ENCODE measurements at regions not wholly inside any gene's neighbourhood (a gene's known extent, or its start where the extent isn't known, plus 50 kb on each side); places are given as distances from the start of the nearest gene placed in this dataset.
"Not testable (repeated sequence)": the region's sequence is repeated elsewhere in the genome, so short reads cannot be mapped to it uniquely, and the experiment has no call there.

DNA sequence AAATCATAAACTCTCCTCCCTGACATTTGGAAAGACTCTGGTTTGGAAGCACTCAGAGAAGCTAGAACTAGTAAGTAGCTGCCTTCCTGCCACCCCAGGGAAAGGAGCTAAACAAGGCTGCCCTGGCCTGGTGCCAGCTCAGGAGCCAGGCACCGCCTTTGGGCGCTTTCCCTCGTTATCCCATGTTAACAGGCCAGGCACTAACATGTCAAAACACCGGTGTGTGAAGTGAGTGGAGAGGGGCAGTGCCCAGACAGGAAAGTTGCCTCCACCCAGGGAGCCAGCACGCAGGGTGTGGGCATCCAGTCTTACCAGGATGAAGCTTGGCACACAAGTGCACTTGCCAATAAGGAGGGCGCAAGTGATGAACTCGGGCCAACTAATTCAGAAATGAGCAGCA is 346.8 kb downstream of the RRAGC start:
- DNase-seq = no peak

GRCh38 chr1:38512024-38512767 is 347.4 kb downstream of the RRAGC start:
- no peak for DNase-seq

- DNase-seq = no peak
Observed at GRCh38 chr1:38508232-38508631, 351.3 kb downstream of the RRAGC start.

DNA sequence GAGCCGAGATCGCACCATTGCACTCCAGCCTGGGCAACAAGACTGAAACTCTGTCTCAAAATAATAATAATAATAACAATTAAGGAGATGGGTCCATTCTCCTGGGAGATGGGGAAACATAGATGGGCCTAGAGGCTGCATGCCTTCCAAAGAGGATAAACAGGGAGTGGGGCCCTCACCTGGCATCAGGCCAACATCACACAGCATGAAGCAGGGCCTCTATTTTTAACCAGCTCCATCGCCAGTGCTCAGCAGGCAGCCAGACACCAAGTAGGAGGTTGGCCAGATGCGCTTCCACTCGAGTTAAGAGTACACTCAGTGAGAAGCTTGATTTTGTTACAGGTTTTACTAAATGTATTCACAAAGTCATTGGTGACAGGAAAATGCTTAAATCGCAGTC is 352.0 kb downstream of the RRAGC start:
- DNase-seq = peak in 1 of 56 donors; percentile 6

DNA sequence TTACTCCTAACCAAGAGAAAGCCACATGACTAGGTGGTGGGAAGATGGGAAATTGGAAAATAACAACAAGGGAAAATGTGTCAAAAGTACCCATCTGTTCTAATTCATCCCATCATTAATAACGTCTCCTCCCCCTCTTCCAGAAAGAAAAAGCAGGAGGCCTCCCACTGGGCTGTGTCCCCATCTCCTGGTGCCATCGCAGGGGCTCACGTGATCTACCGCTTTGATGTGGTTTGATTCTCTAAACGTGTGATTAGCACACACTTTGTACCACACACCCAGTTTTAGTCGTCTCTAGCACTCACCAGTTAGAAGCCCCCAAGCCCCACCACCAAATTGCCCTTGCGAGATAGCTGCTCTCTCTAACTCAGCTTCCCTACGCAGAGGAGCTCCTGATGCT is 353.6 kb downstream of the RRAGC start:
- no peak for DNase-seq

GRCh38 chr1:38502758-38503157 is 356.8 kb downstream of the RRAGC start:
- no peak for DNase-seq

DNA sequence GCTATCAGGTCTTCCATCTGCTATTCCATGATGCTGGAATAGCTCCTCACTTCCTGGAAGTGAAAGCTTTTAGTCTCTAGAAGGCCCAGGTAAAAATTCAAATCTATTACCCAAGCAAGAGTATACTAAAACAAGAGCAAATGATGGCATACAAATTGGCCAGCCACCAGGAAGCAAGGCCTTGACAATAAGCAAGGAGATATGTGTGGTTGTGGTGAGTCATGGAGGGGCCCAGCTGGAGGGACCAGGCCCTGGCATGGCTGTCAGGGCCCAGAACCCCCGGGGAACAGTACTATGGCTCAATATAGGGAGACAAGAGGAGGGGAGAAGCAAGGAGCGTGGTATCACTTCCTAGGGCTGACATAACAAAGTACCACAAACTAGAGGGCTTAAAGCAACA is 358.7 kb downstream of the RRAGC start:
- DNase-seq = no peak

DNA sequence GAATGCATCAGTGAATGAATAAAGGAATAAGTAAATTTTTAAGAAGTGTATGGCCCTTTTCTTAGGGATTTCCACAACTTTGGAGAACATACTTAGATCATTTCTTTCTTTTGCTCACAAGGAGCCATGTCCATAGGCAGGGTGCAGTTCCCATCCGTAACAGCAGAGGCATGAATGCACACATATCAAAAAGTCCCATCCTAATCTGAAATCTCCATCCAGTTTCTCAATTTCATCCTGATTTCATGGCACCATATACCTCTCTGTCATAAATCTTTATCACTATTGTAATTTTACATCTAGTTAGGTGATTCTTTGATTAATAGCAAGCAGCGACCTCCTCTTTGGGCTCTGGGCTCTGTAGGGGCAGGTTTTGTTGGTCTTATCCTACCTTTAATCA is 359.2 kb downstream of the RRAGC start:
- DNase-seq = no peak

DNA sequence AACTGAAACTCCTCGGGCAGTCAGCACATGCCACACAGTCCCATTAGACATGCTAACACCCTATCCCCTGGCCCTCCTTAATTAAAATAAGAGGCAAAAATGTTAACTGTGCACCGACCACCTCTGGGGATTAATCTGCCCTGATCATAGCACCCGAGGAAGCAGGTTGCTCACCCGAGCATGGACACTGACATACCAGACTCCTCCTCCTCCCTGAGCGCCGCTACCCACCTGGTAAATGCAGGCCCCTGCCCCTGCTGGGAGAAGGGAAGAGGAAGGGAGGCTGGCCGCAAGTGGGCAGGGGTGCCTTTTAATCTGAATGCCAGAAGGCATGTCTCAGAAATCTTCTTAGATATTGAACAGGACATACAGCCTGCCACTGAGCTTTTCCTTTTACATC is 360.9 kb downstream of the RRAGC start:
- no peak for DNase-seq

GRCh38 chr1:38497921-38498656 is 361.5 kb downstream of the RRAGC start:
- no peak for DNase-seq

- not testable (repeated sequence) for DNase-seq
Observed at GRCh38 chr1:38493306-38493705, 366.3 kb downstream of the RRAGC start.

GRCh38 chr1:38489844-38490270 is 369.7 kb downstream of the RRAGC start:
- peak in 18 of 56 donors; percentile 5 to 55 (median 14) for DNase-seq

GRCh38 chr1:38488162-38488898 is 371.2 kb downstream of the RRAGC start:
- no peak for DNase-seq

- no peak for DNase-seq
Observed at GRCh38 chr1:38487396-38487795, 372.2 kb downstream of the RRAGC start.

GRCh38 chr1:38486085-38486484 is 373.5 kb downstream of the RRAGC start:
- DNase-seq = no peak

DNA sequence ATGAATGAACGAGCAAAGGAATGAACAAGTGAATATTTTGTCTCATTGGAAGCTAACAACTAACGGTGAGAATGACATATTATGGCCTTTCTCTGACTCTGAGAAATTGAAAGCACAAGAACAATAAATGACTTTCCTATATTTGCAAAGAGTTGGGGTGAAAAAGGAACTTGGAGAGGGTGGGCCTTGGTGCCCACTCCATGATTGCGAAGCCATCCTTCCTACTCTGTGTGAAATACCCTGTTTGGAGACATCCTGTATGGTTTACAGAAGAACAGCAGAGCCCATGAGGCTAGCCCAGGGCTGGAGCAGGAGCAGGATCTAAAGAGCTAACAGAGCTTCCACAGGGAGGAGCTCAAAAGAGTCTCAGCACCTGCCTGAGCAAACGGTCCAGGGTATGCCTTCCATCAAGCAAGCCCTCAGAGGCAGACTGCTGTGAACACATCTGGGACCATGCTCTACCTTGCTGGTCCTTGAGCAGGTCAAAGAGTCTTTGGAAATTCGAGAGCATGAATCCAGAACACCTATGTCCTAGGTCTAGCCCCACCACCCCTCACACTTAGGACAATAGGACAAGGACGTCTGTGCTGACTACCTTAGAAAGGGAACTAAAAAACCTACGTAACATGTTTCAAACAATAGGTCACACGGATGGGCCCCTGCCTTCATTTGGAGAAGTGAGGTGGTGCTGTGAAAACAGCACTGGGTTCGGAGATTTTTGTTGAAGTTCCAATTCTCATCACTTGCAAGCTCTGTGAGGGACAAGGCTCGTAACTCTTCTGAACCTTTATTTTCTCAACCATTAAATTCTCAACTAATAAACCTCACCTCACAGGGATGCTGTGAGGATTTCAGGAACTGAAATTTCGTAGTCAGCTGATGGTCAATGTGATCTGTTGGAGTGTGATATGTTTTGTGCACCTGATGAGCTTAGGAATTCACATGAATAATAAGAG is 377.4 kb downstream of the RRAGC start:
- DNase-seq = no peak

DNA sequence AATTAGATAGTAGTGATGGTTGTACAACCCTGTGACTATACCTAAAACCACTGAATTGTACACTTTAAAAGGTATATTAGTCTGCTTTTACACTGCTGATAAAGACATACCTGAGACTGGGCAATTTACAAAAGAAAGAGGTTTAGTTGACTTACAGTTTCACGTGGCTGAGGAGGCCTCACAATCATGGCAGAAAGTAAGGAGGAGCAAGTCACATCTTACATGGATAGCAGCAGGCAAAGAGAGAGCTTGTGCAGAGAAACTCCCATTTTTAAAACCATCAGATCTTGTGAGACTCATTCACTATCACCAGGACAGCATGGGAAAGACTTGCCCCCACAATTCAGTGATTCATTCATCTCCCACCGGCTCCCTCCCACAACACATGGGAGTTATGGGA is 379.9 kb downstream of the RRAGC start:
- not testable (repeated sequence) for DNase-seq

GRCh38 chr1:38477811-38478210 is 381.8 kb downstream of the RRAGC start:
- no peak for DNase-seq

DNA sequence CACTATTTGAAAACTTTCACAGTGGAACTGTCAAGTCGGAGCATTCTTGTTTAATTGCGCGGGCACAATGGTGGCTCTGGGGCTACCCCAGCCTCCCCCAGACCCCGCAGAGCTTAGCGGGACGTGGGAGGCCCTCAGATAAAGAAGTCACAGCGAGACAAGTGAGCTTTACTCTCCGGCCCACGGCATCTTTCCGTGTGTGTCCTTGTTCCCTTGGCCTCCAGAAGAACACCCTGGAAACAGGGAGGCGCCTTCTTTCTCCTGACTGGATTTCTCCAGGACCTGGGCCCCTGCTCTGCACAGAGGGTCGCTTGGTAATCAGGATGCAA is 382.8 kb downstream of the RRAGC start:
- no peak for DNase-seq

- DNase-seq = peak in 23 of 56 donors; percentile 6 to 50 (median 20)
Observed at GRCh38 chr1:38476111-38476849, 383.3 kb downstream of the RRAGC start.
